GM19238 (cell line): ENCODE measurements at regions not wholly inside any gene's neighbourhood (a gene's known extent, or its start where the extent isn't known, plus 50 kb on each side); places are given as distances from the start of the nearest gene placed in this dataset.

Source experiments
- DNase-seq: peaks from one replicate; pipeline ENCODE4 v3.0.0; 2011; ENCODE audit warnings: low spot score; ENCODE audit not compliant: insufficient read length

GRCh38 chr3:177499779-177500423 is 302.6 kb upstream of the TBL1XR1 start:
- DNase-seq = no peak

GRCh38 chr3:177510693-177511216 is 313.5 kb upstream of the TBL1XR1 start:
- no peak for DNase-seq

GRCh38 chr3:177512945-177513814 is 315.9 kb upstream of the TBL1XR1 start:
- DNase-seq = no peak

- no peak for DNase-seq
Measured at GRCh38 chr3:177513815-177514610, 316.7 kb upstream of the TBL1XR1 start.

- DNase-seq = no peak
Measured at GRCh38 chr3:177514611-177515499, 317.6 kb upstream of the TBL1XR1 start.

- no peak for DNase-seq
Measured at GRCh38 chr3:177515786-177516157, 318.5 kb upstream of the TBL1XR1 start.

- DNase-seq = no peak
Measured at GRCh38 chr3:177516158-177517011, 319.1 kb upstream of the TBL1XR1 start.

GRCh38 chr3:177517906-177518305 is 320.6 kb upstream of the TBL1XR1 start:
- no peak for DNase-seq

GRCh38 chr3:177519588-177519987 is 322.3 kb upstream of the TBL1XR1 start:
- no peak for DNase-seq

GRCh38 chr3:177521305-177521704 is 324.0 kb upstream of the TBL1XR1 start:
- no peak for DNase-seq

- no peak for DNase-seq
Measured at GRCh38 chr3:177522051-177522450, 324.8 kb upstream of the TBL1XR1 start.

- no peak for DNase-seq
Measured at GRCh38 chr3:177523067-177523675, 325.9 kb upstream of the TBL1XR1 start.

- DNase-seq = no peak
Measured at GRCh38 chr3:177523872-177524438, 326.7 kb upstream of the TBL1XR1 start.

GRCh38 chr3:177524742-177525141 is 327.5 kb upstream of the TBL1XR1 start:
- DNase-seq = no peak

- no peak for DNase-seq
Measured at GRCh38 chr3:177525414-177525813, 328.1 kb upstream of the TBL1XR1 start.

GRCh38 chr3:177525987-177526712 is 328.9 kb upstream of the TBL1XR1 start:
- no peak for DNase-seq

GRCh38 chr3:177527182-177527581 is 329.9 kb upstream of the TBL1XR1 start:
- no peak for DNase-seq

GRCh38 chr3:177528306-177529070 is 331.2 kb upstream of the TBL1XR1 start:
- no peak for DNase-seq
